ENCODE measurements at regions not wholly inside any gene's neighbourhood (a gene's known extent, or its start where the extent isn't known, plus 50 kb on each side); places are given as distances from the start of the nearest gene placed in this dataset.

GRCh38 chr7:117997862-117998825 lies 124.9 kb upstream of the CTTNBP2 start:
- TF ChIP-seq CTCF (IDR thresholded peaks at IDR 0.05; ENCODE audit: insufficient read depth, missing control alignments), result no peak
- no peak for DNase-seq (ENCODE audit: insufficient read length, low spot score)
- no peak for FAIRE-seq

- no peak for TF ChIP-seq CTCF (IDR thresholded peaks at IDR 0.05; ENCODE audit: insufficient read depth, missing control alignments)
- FAIRE-seq, result no peak
- DNase-seq (ENCODE audit: insufficient read length, low spot score), result no peak
Observed at GRCh38 chr7:118000480-118001202, 127.4 kb upstream of the CTTNBP2 start.

GRCh38 chr7:118003476-118003875 lies 130.2 kb upstream of the CTTNBP2 start:
- no peak for TF ChIP-seq CTCF (IDR thresholded peaks at IDR 0.05; ENCODE audit: insufficient read depth, missing control alignments)
- DNase-seq (ENCODE audit: insufficient read length, low spot score), result no peak

GRCh38 chr7:118005026-118005425 lies 131.8 kb upstream of the CTTNBP2 start:
- no peak for TF ChIP-seq CTCF (IDR thresholded peaks at IDR 0.05; ENCODE audit: insufficient read depth, missing control alignments)
- FAIRE-seq, result no peak
- no peak for DNase-seq (ENCODE audit: insufficient read length, low spot score)

More at GRCh38 chr7:118003476-118003875, 130.2 kb upstream of the CTTNBP2 start:
- FAIRE-seq, result no peak

- TF ChIP-seq CTCF (IDR thresholded peaks at IDR 0.05; ENCODE audit: insufficient read depth, missing control alignments), result no peak
- DNase-seq (ENCODE audit: insufficient read length, low spot score), result no peak
- no peak for FAIRE-seq
Observed at GRCh38 chr7:118006979-118007378, 133.7 kb upstream of the CTTNBP2 start.

- no peak for DNase-seq (ENCODE audit: insufficient read length, low spot score)
- TF ChIP-seq CTCF (IDR thresholded peaks at IDR 0.05; ENCODE audit: insufficient read depth, missing control alignments), result no peak
- FAIRE-seq, result no peak
Observed at GRCh38 chr7:118009419-118009818, 136.2 kb upstream of the CTTNBP2 start.
